Prostate gland (tissue), 2 donors: ENCODE measurements at regions not wholly inside any gene's neighbourhood (a gene's known extent, or its start where the extent isn't known, plus 50 kb on each side); places are given as distances from the start of the nearest gene placed in this dataset.
"Not testable (repeated sequence)": the region's sequence is repeated elsewhere in the genome, so short reads cannot be mapped to it uniquely, and the experiment has no call there.

Experiments
- DNase-seq: peaks from one replicate; pipeline ENCODE4 v3.0.0-alpha.2; 2019; ENCODE audit warnings: low spot score
- H3K27ac ChIP-seq, 2 donors: fragments of 200-600 bp; sonication (generic); 2 replicates each; pipeline ENCODE4 v1.5.1; 2017 to 2019
- H3K27me3 ChIP-seq: fragments of 200-600 bp; sonication (generic); replicated peaks from 2 replicates; pipeline ENCODE4 v1.5.1; 2019; ENCODE audit not compliant: insufficient read depth
- H3K36me3 ChIP-seq, 2 donors: fragments of 200-600 bp; sonication (generic); 1 replicate in 1 of 2; 2 replicates in 1 of 2; pipeline versions ENCODE4 v1.5.1 to v1.8.1; 2017 to 2019
- H3K4me1 ChIP-seq: fragments of 200-600 bp; sonication (generic); replicated peaks from 2 replicates; pipeline ENCODE4 v1.5.1; 2019
- H3K4me3 ChIP-seq, 2 donors: fragments of 200-600 bp; sonication (generic); 2 replicates each; pipeline ENCODE4 v1.5.1; 2017 to 2019
- H3K9me3 ChIP-seq: fragments of 200-600 bp; sonication (generic); 2 replicates; pipeline ENCODE4 v1.5.1; 2017
- CTCF ChIP-seq, 4 experiments: fragments of 200-600 bp in 2 of 4; fragments of 450-650 bp in 2 of 4; sonication (generic) in 2 of 4; IDR thresholded peaks; 1 replicate in 3 of 4; 2 replicates in 1 of 4; pipeline ENCODE4 v1.5.1; 2016 to 2019; ENCODE audit warnings: antibody characterized with exemption in 4 of 4, mild to moderate bottlenecking in 2 of 4, moderate library complexity in 2 of 4
- POLR2A ChIP-seq: fragments of 450-650 bp; IDR thresholded peaks from one replicate; pipeline ENCODE4 v1.6.1; 2016; ENCODE audit warnings: antibody characterized with exemption, mild to moderate bottlenecking
- POLR2AphosphoS5 ChIP-seq: sonication (generic); formaldehyde crosslinking; IDR thresholded peaks from one replicate; pipeline ENCODE4 v1.6.1; 2017; ENCODE audit warnings: antibody characterized with exemption
- WGBS: methylation state at CpG from one replicate; pipeline ENCODE4 v1.1.5; 2018; 5-methylcytosine and 5-hydroxymethylcytosine counted together
- intact Hi-C: fragments of 100-400 bp; cut with DNase I; formaldehyde crosslinking; loops from one replicate; pipeline ENCODE4 v1.14.2; 2022

GRCh38 chr7:17098515-17098914 is 199.9 kb upstream of the AHR start:
- Histone ChIP-seq H3K4me1 (no peaks in the 10 kb centered on the region), H3K27ac (no peak overlapping the region), H3K27me3 (no peaks in the 10 kb centered on the region), H3K4me3 (no peak overlapping the region), H3K9me3 (no peaks in the 10 kb centered on the region), H3K36me3 (no peaks in the 10 kb centered on the region)
- DNase-seq, result no peak
- 94% methylated on average over 1 of the region's 1 CpG for WGBS
- TF ChIP-seq CTCF (IDR thresholded peaks at IDR 0.05), result no peak
- no peak for TF ChIP-seq POLR2AphosphoS5
- no peak for TF ChIP-seq POLR2A
- intact Hi-C loops, result no loop called here

- 49% methylated on average over 12 of the region's 12 CpGs for WGBS
- H3K4me3 ChIP-seq, result no peak overlapping the region
- intact Hi-C loops, result no loop called here
- peak; percentile 87 for TF ChIP-seq POLR2AphosphoS5
- TF ChIP-seq POLR2A, result no peak
- no peaks in the 10 kb centered on the region for H3K9me3 ChIP-seq
- peak; percentile 84 for DNase-seq
- H3K27me3 ChIP-seq, result no peaks in the 10 kb centered on the region
- H3K4me1 ChIP-seq, result no peaks in the 10 kb centered on the region
- H3K27ac ChIP-seq, result peak overlapping the region; percentile 30 to 50
- H3K36me3 ChIP-seq, result no peaks in the 10 kb centered on the region
Observed at GRCh38 chr7:17099083-17099973, 199.1 kb upstream of the AHR start.

GRCh38 chr7:17099974-17100509 is 198.4 kb upstream of the AHR start:
- DNase-seq, H3K9me3 ChIP-seq, H3K36me3 ChIP-seq, H3K27ac ChIP-seq, H3K4me1 ChIP-seq, H3K27me3 ChIP-seq, intact Hi-C loops, H3K4me3 ChIP-seq: not testable (repeated sequence)
- WGBS, result 88% methylated on average over 2 of the region's 2 CpGs

- H3K4me3 ChIP-seq, result no peak overlapping the region
- TF ChIP-seq POLR2AphosphoS5, result no peak
- TF ChIP-seq CTCF (IDR thresholded peaks at IDR 0.05), result no peak
- no peak for TF ChIP-seq POLR2A
- no peaks in the 10 kb centered on the region for H3K36me3 ChIP-seq
- no peak for DNase-seq
- H3K27me3 ChIP-seq, result no peaks in the 10 kb centered on the region
- H3K4me1 ChIP-seq, result no peaks in the 10 kb centered on the region
- H3K27ac ChIP-seq, result no peak overlapping the region
- intact Hi-C loops, result no loop called here
- 95% methylated on average over 6 of the region's 6 CpGs for WGBS
- H3K9me3 ChIP-seq, result no peaks in the 10 kb centered on the region
Observed at GRCh38 chr7:17101207-17101696, 197.2 kb upstream of the AHR start.

GRCh38 chr7:17103170-17103569 is 195.3 kb upstream of the AHR start:
- Histone ChIP-seq H3K27me3 (no peaks in the 10 kb centered on the region), H3K4me1 (no peaks in the 10 kb centered on the region), H3K4me3 (no peak overlapping the region), H3K27ac (no peak overlapping the region), H3K36me3 (no peaks in the 10 kb centered on the region), H3K9me3 (no peaks in the 10 kb centered on the region)
- 63% methylated on average over 4 of the region's 4 CpGs for WGBS
- TF ChIP-seq CTCF (IDR thresholded peaks at IDR 0.05) (no peak), POLR2A (no peak), POLR2AphosphoS5 (no peak)
- intact Hi-C loops, result no loop called here
- DNase-seq, result no peak

GRCh38 chr7:17103984-17104383 is 194.5 kb upstream of the AHR start:
- intact Hi-C loops, result no loop called here
- 49% methylated on average over 5 of the region's 5 CpGs for WGBS
- Histone ChIP-seq H3K27me3 (no peaks in the 10 kb centered on the region), H3K9me3 (no peaks in the 10 kb centered on the region), H3K36me3 (no peaks in the 10 kb centered on the region), H3K27ac (no peak overlapping the region), H3K4me1 (no peaks in the 10 kb centered on the region), H3K4me3 (no peak overlapping the region)
- TF ChIP-seq POLR2AphosphoS5 (no peak), POLR2A (no peak), CTCF (IDR thresholded peaks at IDR 0.05) (no peak)
- no peak for DNase-seq
